HG03139 (cell line): ENCODE measurements at regions not wholly inside any gene's neighbourhood (a gene's known extent, or its start where the extent isn't known, plus 50 kb on each side); places are given as distances from the start of the nearest gene placed in this dataset.

ENCODE experiments used
- ATAC-seq: cut with Tn5 transposase; IDR thresholded peaks from one replicate; pipeline ENCODE4 v1.9.1; 2021; ENCODE audit not compliant: unreplicated experiment

GRCh38 chr11:104291646-104292045, 127.7 kb upstream of the PDGFD start:
- no peak for ATAC-seq

GRCh38 chr11:104286129-104286528, 122.2 kb upstream of the PDGFD start:
- ATAC-seq: no peak

GRCh38 chr11:104279587-104279986, 115.6 kb upstream of the PDGFD start:
- ATAC-seq: no peak

GRCh38 chr11:104275992-104276391, 112.0 kb upstream of the PDGFD start:
- no peak for ATAC-seq

- no peak for ATAC-seq
Observed at GRCh38 chr11:104260456-104260855, 96.5 kb upstream of the PDGFD start.

- no peak for ATAC-seq
Observed at GRCh38 chr11:104259121-104259610, 95.2 kb upstream of the PDGFD start.

GRCh38 chr11:104256525-104256924, 92.6 kb upstream of the PDGFD start:
- ATAC-seq: no peak

- ATAC-seq: peak; percentile 88
Observed at GRCh38 chr11:104254347-104254746, 90.4 kb upstream of the PDGFD start.

GRCh38 chr11:104246590-104246989, 82.6 kb upstream of the PDGFD start:
- no peak for ATAC-seq

- ATAC-seq: no peak
Observed at GRCh38 chr11:104238916-104239315, 75.0 kb upstream of the PDGFD start.

GRCh38 chr11:104225047-104225446, 61.1 kb upstream of the PDGFD start:
- ATAC-seq: no peak

- no peak for ATAC-seq
Observed at GRCh38 chr11:104222464-104222863, 58.5 kb upstream of the PDGFD start.

GRCh38 chr11:104221455-104221854, 57.5 kb upstream of the PDGFD start:
- no peak for ATAC-seq

GRCh38 chr11:104219096-104219495, 55.1 kb upstream of the PDGFD start:
- ATAC-seq: no peak

- ATAC-seq: no peak
Observed at GRCh38 chr11:104214517-104214916, 50.6 kb upstream of the PDGFD start.
